ENCODE measurements at regions not wholly inside any gene's neighbourhood (a gene's known extent, or its start where the extent isn't known, plus 50 kb on each side); places are given as distances from the start of the nearest gene placed in this dataset.

DNA sequence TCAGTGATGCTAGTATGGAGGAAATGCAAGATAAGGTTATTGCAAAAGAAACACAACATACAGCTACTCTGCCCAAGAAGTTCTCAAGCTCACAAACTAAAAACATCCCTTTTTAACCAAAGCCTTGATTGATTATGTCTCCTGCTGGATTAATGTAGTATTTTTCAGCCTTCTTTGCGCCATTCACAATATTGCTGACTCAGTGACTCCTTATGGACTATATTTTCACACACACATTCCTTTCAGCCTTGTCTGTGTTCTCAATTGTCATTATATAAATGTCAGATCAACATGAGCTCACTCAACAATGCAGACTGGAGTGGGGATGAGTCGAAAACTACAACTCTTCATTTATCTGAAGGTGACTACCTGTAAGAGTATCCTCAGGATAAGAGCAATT, 579.3 kb upstream of the CDH8 start:
- intact Hi-C loops (cut with DNase I): no loop called here
- H3K4me3 ChIP-seq: no peak overlapping the region
- H3K9me3 ChIP-seq: no peaks in the 10 kb centered on the region
- no peaks in the 10 kb centered on the region for H3K4me1 ChIP-seq
- H3K27me3 ChIP-seq: no peaks in the 10 kb centered on the region
- no peak for DNase-seq (ENCODE audit: extremely low spot score in 2 of 2)
- no peak for TF ChIP-seq POLR2A (IDR thresholded peaks at IDR 0.05)
- TF ChIP-seq, protein P1, sequence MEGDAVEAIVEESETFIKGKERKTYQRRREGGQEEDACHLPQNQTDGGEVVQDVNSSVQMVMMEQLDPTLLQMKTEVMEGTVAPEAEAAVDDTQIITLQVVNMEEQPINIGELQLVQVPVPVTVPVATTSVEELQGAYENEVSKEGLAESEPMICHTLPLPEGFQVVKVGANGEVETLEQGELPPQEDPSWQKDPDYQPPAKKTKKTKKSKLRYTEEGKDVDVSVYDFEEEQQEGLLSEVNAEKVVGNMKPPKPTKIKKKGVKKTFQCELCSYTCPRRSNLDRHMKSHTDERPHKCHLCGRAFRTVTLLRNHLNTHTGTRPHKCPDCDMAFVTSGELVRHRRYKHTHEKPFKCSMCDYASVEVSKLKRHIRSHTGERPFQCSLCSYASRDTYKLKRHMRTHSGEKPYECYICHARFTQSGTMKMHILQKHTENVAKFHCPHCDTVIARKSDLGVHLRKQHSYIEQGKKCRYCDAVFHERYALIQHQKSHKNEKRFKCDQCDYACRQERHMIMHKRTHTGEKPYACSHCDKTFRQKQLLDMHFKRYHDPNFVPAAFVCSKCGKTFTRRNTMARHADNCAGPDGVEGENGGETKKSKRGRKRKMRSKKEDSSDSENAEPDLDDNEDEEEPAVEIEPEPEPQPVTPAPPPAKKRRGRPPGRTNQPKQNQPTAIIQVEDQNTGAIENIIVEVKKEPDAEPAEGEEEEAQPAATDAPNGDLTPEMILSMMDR (IDR thresholded peaks at IDR 0.05): no peak
- H3K27ac ChIP-seq: no peak overlapping the region
- no peaks in the 10 kb centered on the region for H3K36me3 ChIP-seq

DNA sequence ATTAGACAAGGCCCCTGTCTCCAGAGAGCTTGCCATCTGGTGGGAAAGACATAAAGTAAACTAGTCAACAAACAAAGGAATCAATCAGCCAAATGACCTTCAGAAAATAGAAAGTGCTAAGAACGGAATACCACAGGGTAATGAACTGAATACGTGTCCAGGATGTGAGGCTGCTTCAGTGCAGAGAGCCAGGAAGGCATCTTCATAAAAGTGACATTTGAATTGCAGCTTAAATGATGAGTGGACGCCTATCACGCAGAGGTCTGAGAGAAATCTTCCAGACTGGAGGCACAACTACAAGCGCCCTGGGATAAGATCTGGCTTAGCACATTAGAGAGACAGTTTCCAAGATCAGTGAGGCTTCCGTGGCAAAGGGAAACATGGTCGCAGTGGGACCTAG, 574.1 kb upstream of the CDH8 start:
- intact Hi-C loops (cut with DNase I): no loop called here
- no peak for TF ChIP-seq POLR2A (IDR thresholded peaks at IDR 0.05)
- TF ChIP-seq, protein P1 (IDR thresholded peaks at IDR 0.05): no peak
- H3K4me3 ChIP-seq: no peak overlapping the region
- no peaks in the 10 kb centered on the region for H3K27me3 ChIP-seq
- no peaks in the 10 kb centered on the region for H3K36me3 ChIP-seq
- H3K9me3 ChIP-seq: no peaks in the 10 kb centered on the region
- H3K4me1 ChIP-seq: no peaks in the 10 kb centered on the region
- no peak overlapping the region for H3K27ac ChIP-seq
- DNase-seq (ENCODE audit: extremely low spot score in 2 of 2): no peak

DNA sequence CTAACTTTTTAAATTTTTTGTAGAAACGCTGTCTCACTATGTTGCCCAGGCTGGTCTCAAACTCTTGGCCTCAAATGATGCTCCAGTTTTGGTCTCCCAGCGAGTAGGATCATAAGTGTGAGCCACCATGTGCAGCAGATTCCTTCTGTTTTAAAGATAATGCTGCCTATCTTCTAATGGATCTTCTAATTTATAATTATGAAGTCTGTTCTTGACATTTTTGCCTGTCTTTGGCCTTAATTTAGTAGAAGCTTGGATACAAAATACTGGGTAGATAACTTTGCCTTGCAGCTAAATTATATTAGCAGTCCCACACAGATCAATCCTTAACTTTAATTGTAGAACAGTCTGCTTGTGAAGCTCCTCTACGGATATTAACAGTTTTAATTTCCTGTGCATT, 566.6 kb upstream of the CDH8 start:
- H3K27ac ChIP-seq: no peak overlapping the region
- H3K4me1 ChIP-seq: no peaks in the 10 kb centered on the region
- no peaks in the 10 kb centered on the region for H3K9me3 ChIP-seq
- TF ChIP-seq, protein P1 (IDR thresholded peaks at IDR 0.05): no peak
- TF ChIP-seq POLR2AphosphoS5 (IDR thresholded peaks at IDR 0.05; ENCODE audit: insufficient read depth in 1 of 2, low read depth in 1 of 2) (no peak), POLR2A (IDR thresholded peaks at IDR 0.05) (no peak)
- H3K4me3 ChIP-seq: no peak overlapping the region
- intact Hi-C loops (cut with DNase I): no loop called here
- no peaks in the 10 kb centered on the region for H3K36me3 ChIP-seq
- no peaks in the 10 kb centered on the region for H3K27me3 ChIP-seq
- DNase-seq (ENCODE audit: extremely low spot score in 2 of 2): no peak

DNA sequence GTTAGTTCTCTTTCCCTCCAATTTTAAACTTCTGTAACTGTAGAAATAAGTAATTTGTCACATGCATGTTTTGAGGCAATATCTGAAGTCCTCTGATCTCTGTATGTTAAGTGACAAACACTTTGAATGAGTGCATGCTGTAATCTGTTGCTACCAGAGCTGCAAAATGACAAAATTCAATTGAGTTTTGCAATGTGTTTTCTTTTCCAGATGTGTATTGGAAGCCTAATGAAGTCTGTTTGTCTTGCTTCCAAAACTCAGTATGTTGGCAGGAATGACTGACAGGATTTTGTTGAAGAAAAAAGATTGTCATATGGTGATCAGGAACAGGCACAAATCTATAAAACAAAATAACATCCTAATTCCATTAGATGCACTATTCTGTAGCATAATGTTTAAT, 561.6 kb upstream of the CDH8 start:
- Histone ChIP-seq H3K9me3 (no peaks in the 10 kb centered on the region), H3K27ac (no peak overlapping the region), H3K27me3 (no peaks in the 10 kb centered on the region), H3K36me3 (no peaks in the 10 kb centered on the region), H3K4me3 (no peak overlapping the region), H3K4me1 (no peaks in the 10 kb centered on the region)
- DNase-seq (ENCODE audit: extremely low spot score in 2 of 2): no peak
- intact Hi-C loops (cut with DNase I): no loop called here
- TF ChIP-seq, protein P1 (IDR thresholded peaks at IDR 0.05): no peak
- no peak for TF ChIP-seq POLR2AphosphoS5 (IDR thresholded peaks at IDR 0.05; ENCODE audit: insufficient read depth in 1 of 2, low read depth in 1 of 2)
- TF ChIP-seq POLR2A (IDR thresholded peaks at IDR 0.05): no peak

DNA sequence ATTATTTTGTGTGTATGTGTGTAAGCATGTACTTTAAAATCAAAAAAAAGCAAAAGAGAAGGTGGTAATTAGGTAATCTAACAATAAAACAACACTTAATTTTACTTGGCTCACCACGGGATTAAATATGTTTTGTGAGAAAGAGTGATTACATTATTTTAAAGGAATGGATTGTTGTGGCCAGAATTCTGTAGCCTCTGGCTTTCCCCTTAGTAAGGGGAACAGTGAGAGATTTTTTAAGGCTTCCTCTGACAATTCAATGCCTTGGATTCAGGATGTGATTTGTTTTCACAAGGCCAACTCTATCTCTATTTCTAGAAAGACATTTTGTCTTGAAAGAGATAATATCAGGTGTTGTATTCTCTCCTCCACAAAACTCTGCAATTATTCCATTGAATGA, 560.3 kb upstream of the CDH8 start:
- Histone ChIP-seq H3K4me3 (no peak overlapping the region), H3K9me3 (no peaks in the 10 kb centered on the region), H3K36me3 (no peaks in the 10 kb centered on the region), H3K4me1 (no peaks in the 10 kb centered on the region), H3K27ac (no peak overlapping the region), H3K27me3 (no peaks in the 10 kb centered on the region)
- DNase-seq (ENCODE audit: extremely low spot score in 2 of 2): no peak
- no peak for TF ChIP-seq POLR2AphosphoS5 (IDR thresholded peaks at IDR 0.05; ENCODE audit: insufficient read depth in 1 of 2, low read depth in 1 of 2)
- TF ChIP-seq, protein P1 (IDR thresholded peaks at IDR 0.05): no peak
- TF ChIP-seq POLR2A (IDR thresholded peaks at IDR 0.05): no peak
- intact Hi-C loops (cut with DNase I): no loop called here

Measured in vagina (tissue), 2 donors.